PFSK-1 (cell line): ENCODE measurements at regions not wholly inside any gene's neighbourhood (a gene's known extent, or its start where the extent isn't known, plus 50 kb on each side); places are given as distances from the start of the nearest gene placed in this dataset.

Experiments used
- FOXP2 ChIP-seq: optimal IDR thresholded peaks from 2 replicates; pipeline ENCODE3; 2011; ENCODE audit warnings: borderline replicate concordance, control low read depth, inconsistent platforms; ENCODE audit not compliant: insufficient read depth; ENCODE audit errors: extremely low read length, extremely low read depth
- POLR2AphosphoS5 ChIP-seq: IDR thresholded peaks from 2 replicates; pipeline ENCODE4 v1.6.1; 2012; ENCODE audit warnings: low read depth, mild to moderate bottlenecking, control low read depth, low read length, moderate library complexity
- SIN3A ChIP-seq: IDR thresholded peaks from 2 replicates; pipeline ENCODE4 v1.6.1; 2012; ENCODE audit warnings: mild to moderate bottlenecking, low read length, moderate library complexity, borderline replicate concordance; ENCODE audit not compliant: insufficient read depth
- TAF1 ChIP-seq: IDR thresholded peaks from 2 replicates; pipeline ENCODE4 v1.6.1; 2012; ENCODE audit warnings: low read length, control low read depth, borderline replicate concordance; ENCODE audit not compliant: insufficient read depth

DNA sequence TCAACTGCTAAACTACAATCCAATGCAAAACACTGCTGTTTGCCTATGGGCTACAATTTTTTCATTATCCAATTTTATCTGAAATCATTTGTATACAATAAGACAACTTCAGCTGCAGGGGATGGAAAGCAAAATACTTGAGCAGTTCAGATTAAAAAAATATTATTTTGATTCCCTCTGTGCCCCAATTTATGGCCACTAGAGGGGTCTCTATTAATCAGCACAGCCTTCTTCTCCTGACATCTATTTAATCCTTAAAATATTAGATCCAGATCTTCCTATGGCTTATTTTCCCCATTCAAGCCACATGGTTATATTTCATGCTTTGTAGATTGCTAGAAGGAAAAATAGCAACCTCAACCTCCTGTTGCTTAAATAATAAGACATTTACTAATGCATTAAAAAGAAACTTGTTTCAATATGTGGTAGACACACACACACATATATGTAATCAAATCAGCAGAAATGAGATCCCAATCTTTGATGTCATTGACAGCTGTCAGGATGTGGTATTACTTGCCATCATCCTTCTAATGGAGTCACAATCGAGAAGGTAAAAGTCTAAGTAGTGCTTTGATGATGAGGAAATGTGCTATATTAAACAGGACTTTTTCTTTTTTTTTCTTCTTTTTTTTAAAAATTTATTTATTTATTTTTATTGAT lies 104.2 kb downstream of the P2RY1 start:
- no peak for TF ChIP-seq SIN3A
- no peak for TF ChIP-seq FOXP2
- TF ChIP-seq TAF1 = no peak
- TF ChIP-seq POLR2AphosphoS5 = no peak
